DND-41 (cell line): ENCODE measurements at regions not wholly inside any gene's neighbourhood (a gene's known extent, or its start where the extent isn't known, plus 50 kb on each side); places are given as distances from the start of the nearest gene placed in this dataset.
"Not testable (repeated sequence)": the region's sequence is repeated elsewhere in the genome, so short reads cannot be mapped to it uniquely, and the experiment has no call there.

Experiments
- ATAC-seq: fragments of 200-7000 bp; cut with Tn5 transposase; 3 replicates; pipeline ENCODE4 v1.9.1; 2021; ENCODE audit warnings: low read depth; ENCODE audit not compliant: insufficient read depth
- DNase-seq: peaks from one replicate; pipeline ENCODE4 v3.0.0-alpha.2; 2020
- H2AFZ ChIP-seq: 2 replicates; pipeline ENCODE4 v1.6.0; 2012; ENCODE audit warnings: low read depth, low read length
- H3K27ac ChIP-seq: 2 replicates; pipeline ENCODE4 v1.5.1; 2012; ENCODE audit warnings: low read length, inconsistent platforms
- H3K27me3 ChIP-seq: fragments of 200-600 bp; sonication (generic); 2 replicates; pipeline ENCODE4 v1.6.0; 2012; ENCODE audit warnings: low read length, mild to moderate bottlenecking, inconsistent platforms; ENCODE audit not compliant: insufficient read depth, poor library complexity
- H3K36me3 ChIP-seq: 2 replicates; pipeline ENCODE4 v1.5.1; 2012; ENCODE audit warnings: low read length, inconsistent platforms; ENCODE audit not compliant: insufficient read depth
- H3K4me1 ChIP-seq: 2 replicates; pipeline ENCODE4 v1.5.1; 2012; ENCODE audit warnings: mild to moderate bottlenecking, low read length; ENCODE audit not compliant: insufficient read depth
- H3K4me2 ChIP-seq: 2 replicates; pipeline ENCODE4 v1.6.0; 2012; ENCODE audit warnings: mild to moderate bottlenecking, moderate library complexity, low read length, inconsistent platforms; ENCODE audit not compliant: insufficient read depth
- H3K4me3 ChIP-seq, 2 experiments: fragments of 200-600 bp in 1 of 2; shearing (Covaris generic) in 1 of 2; 2 replicates each; pipeline ENCODE4 v1.5.1; 2012 to 2016; ENCODE audit warnings: inconsistent platforms in 2 of 2, low read length in 2 of 2, mild to moderate bottlenecking in 2 of 2, low read depth in 1 of 2, moderate library complexity in 1 of 2
- H3K79me2 ChIP-seq: 2 replicates; pipeline ENCODE4 v1.6.0; 2012; ENCODE audit warnings: low read length, inconsistent platforms; ENCODE audit not compliant: insufficient read depth
- H3K9ac ChIP-seq: 2 replicates; pipeline ENCODE4 v1.6.0; 2012; ENCODE audit warnings: low read depth, mild to moderate bottlenecking, inconsistent platforms, low read length, moderate library complexity
- H3K9me3 ChIP-seq: 2 replicates; pipeline ENCODE4 v1.5.1; 2012; ENCODE audit warnings: low read length, moderate library complexity, mild to moderate bottlenecking, inconsistent platforms; ENCODE audit not compliant: insufficient read depth, severe bottlenecking
- H4K20me1 ChIP-seq: 2 replicates; pipeline ENCODE4 v1.6.0; 2012; ENCODE audit warnings: low read length; ENCODE audit not compliant: insufficient read depth
- EZH2 ChIP-seq: IDR thresholded peaks from 3 replicates; pipeline ENCODE4 v1.6.1; 2012; ENCODE audit warnings: borderline replicate concordance, low read depth, mild to moderate bottlenecking, moderate library complexity, low read length, inconsistent platforms; ENCODE audit not compliant: severe bottlenecking
- TF ChIP-seq, protein P1 (sequence below): IDR thresholded peaks from 2 replicates; pipeline ENCODE4 v1.5.1; 2012; ENCODE audit warnings: borderline replicate concordance, low read length, moderate library complexity, mild to moderate bottlenecking; ENCODE audit not compliant: poor library complexity, severe bottlenecking; ENCODE audit errors: extremely low read depth

DNA sequence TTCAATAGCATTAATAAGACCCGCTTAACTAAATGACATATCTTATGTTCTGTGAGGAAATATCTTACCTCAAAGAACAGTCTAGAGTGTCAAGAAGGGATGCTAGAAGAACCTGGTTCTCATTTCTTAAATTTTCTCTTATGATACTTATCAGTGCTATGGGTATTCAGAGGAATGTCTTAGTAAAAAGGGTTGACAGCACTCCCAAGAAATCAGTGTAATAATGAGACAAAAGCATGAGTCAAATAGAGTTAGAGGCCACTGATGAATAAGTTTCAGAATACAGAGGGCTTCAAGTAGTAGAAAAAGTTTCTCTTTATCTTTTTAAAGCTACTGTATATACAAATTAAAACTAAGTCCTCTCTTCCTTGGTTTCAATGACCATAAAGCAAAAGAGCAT lies 242.8 kb downstream of the GJA1 start:
- peaks cover 3% of the 10 kb centered on the region for H3K9me3 ChIP-seq
- no peaks in the 10 kb centered on the region for H3K36me3 ChIP-seq
- H3K79me2 ChIP-seq, result no peaks in the 10 kb centered on the region
- no peak overlapping the region for H2AFZ ChIP-seq
- TF ChIP-seq EZH2, result no peak
- TF ChIP-seq, protein P1, sequence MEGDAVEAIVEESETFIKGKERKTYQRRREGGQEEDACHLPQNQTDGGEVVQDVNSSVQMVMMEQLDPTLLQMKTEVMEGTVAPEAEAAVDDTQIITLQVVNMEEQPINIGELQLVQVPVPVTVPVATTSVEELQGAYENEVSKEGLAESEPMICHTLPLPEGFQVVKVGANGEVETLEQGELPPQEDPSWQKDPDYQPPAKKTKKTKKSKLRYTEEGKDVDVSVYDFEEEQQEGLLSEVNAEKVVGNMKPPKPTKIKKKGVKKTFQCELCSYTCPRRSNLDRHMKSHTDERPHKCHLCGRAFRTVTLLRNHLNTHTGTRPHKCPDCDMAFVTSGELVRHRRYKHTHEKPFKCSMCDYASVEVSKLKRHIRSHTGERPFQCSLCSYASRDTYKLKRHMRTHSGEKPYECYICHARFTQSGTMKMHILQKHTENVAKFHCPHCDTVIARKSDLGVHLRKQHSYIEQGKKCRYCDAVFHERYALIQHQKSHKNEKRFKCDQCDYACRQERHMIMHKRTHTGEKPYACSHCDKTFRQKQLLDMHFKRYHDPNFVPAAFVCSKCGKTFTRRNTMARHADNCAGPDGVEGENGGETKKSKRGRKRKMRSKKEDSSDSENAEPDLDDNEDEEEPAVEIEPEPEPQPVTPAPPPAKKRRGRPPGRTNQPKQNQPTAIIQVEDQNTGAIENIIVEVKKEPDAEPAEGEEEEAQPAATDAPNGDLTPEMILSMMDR, result no peak
- no peak for DNase-seq
- no peak overlapping the region for H3K27ac ChIP-seq
- no peaks in the 10 kb centered on the region for H3K27me3 ChIP-seq
- no peaks in the 10 kb centered on the region for H4K20me1 ChIP-seq
- no peak overlapping the region for H3K4me3 ChIP-seq
- no peak overlapping the region for H3K4me2 ChIP-seq
- no peaks in the 10 kb centered on the region for H3K4me1 ChIP-seq
- no peak for ATAC-seq
- no peak overlapping the region for H3K9ac ChIP-seq

DNA sequence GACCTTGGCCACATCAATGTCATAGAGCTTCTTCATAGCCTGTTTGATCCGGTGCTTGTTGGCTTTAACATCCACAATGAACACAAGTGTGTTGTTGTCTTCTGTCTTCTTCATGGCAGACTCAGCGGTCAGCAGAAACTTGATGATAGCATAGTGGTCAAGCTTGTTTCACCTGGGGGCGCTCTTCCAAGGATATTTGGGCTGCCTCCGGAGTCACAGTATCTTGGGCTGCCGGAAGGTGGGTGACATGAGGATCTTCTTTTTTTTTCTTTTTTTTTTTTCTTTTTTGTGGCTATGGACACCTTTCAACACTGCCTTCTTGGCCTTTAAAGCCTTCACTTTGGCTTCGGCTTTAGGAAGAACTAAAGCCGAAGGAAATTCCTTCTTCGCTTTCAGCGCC lies 244.6 kb downstream of the GJA1 start:
- Histone ChIP-seq H3K4me1 (no peaks in the 10 kb centered on the region), H3K27ac (no peak overlapping the region), H3K9ac (no peak overlapping the region), H3K79me2 (no peaks in the 10 kb centered on the region), H3K36me3 (no peaks in the 10 kb centered on the region), H3K9me3 (peaks cover 3% of the 10 kb centered on the region), H4K20me1 (no peaks in the 10 kb centered on the region), H2AFZ (no peak overlapping the region), H3K4me2 (no peak overlapping the region), H3K4me3 (no peak overlapping the region), H3K27me3 (no peaks in the 10 kb centered on the region)
- DNase-seq (no peak), ATAC-seq (no peak)
- TF ChIP-seq, protein P1, result no peak
- no peak for TF ChIP-seq EZH2

DNA sequence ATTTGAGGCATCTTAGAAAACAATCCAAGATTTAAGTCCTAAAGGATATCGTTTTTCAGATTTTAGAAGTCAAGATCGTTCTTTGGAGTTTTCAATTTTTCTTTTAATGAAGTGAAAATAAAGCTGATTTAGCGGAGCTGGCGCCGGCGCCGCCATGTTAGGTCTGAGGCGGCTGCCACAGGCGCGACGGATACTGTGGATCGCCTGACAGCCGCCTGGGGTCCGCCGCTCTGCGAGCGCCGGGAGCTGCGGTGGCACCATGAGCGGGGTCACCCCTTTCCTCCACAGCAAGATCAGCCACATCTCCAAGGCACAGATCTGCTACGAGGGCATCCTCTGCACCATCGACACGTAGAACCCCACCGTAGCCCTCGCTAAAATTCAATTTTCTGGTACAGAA lies 247.2 kb downstream of the GJA1 start:
- no peak for ATAC-seq
- H3K4me2 ChIP-seq, result no peak overlapping the region

DNA sequence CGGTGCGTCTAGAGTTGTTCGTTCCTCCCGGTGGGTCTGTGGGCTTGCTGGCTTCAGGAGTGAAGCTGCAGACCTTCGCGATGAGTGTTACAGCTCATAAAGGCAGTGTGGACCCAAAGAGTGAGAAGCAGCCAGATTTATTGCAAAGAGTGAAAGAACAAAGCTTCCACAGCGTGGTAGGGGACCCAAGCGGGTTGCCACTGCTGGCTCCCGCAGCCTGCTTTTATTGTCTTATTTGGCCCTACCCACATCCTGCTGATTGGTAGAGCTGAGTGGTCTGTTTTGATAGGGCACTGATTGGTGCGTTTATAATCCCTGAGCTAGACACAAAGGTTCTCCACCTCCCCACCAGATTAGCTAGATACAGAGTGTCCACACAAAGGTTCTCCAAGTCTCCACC lies 250.4 kb downstream of the GJA1 start:
- peaks cover 20% of the 10 kb centered on the region for H3K4me1 ChIP-seq
- not testable (repeated sequence) for H2AFZ ChIP-seq, H3K9me3 ChIP-seq, H3K27me3 ChIP-seq, H3K9ac ChIP-seq, H3K27ac ChIP-seq, ATAC-seq, H3K4me3 ChIP-seq, H3K4me2 ChIP-seq, H3K79me2 ChIP-seq, H4K20me1 ChIP-seq, H3K36me3 ChIP-seq, DNase-seq

More for the DNA sequence above, 247.2 kb downstream of the GJA1 start:
- Histone ChIP-seq H3K27me3 (no peaks in the 10 kb centered on the region), H3K27ac (no peak overlapping the region), H3K79me2 (no peaks in the 10 kb centered on the region), H3K4me3 (no peak overlapping the region), H2AFZ (no peak overlapping the region), H3K9ac (no peak overlapping the region), H3K9me3 (peaks cover 3% of the 10 kb centered on the region), H4K20me1 (no peaks in the 10 kb centered on the region), H3K36me3 (no peaks in the 10 kb centered on the region), H3K4me1 (no peaks in the 10 kb centered on the region)
- TF ChIP-seq EZH2, result no peak
- TF ChIP-seq, protein P1, result no peak
- DNase-seq, result no peak
